Activated naive CD4-positive, alpha-beta T cell treated with anti-CD3 and anti-CD28 coated beads, Interleukin-2, amount 10 ng/mL, durations not matched to agents 7 days and 5 days (primary cell): ENCODE measurements at regions not wholly inside any gene's neighbourhood (a gene's known extent, or its start where the extent isn't known, plus 50 kb on each side); places are given as distances from the start of the nearest gene placed in this dataset.
"Not testable (repeated sequence)": the region's sequence is repeated elsewhere in the genome, so short reads cannot be mapped to it uniquely, and the experiment has no call there.

ENCODE experiments used
- CTCF ChIA-PET: fragments of 350-600 bp; sonication (Branson Sonifier 250); formaldehyde crosslinking; loops from one replicate; lab custom pipeline; 2021; ENCODE audit warnings: antibody characterized with exemption; lab: Charles Lee
- DNase-seq: peaks from one replicate; pipeline ENCODE4 v3.0.0-alpha.2; 2020
- H3K27ac Mint-ChIP-seq: one replicate; pipeline ENCODE4 v1.8.0; 2021; ENCODE audit warnings: mild to moderate bottlenecking, moderate library complexity, mixed read lengths
- H3K27me3 Mint-ChIP-seq: one replicate; pipeline ENCODE4 v1.8.0; 2021; ENCODE audit warnings: mild to moderate bottlenecking, mixed read lengths
- H3K36me3 Mint-ChIP-seq: one replicate; pipeline ENCODE4 v1.8.0; 2021; ENCODE audit warnings: mixed read lengths
- H3K4me1 Mint-ChIP-seq: one replicate; pipeline ENCODE4 v1.8.0; 2021; ENCODE audit warnings: mixed read lengths
- H3K4me3 Mint-ChIP-seq: one replicate; pipeline ENCODE4 v1.8.0; 2021; ENCODE audit warnings: mild to moderate bottlenecking, moderate library complexity, mixed read lengths
- H3K9me3 Mint-ChIP-seq: one replicate; pipeline ENCODE4 v1.8.0; 2021; ENCODE audit warnings: mixed read lengths

- no peaks in the 10 kb centered on the region for H3K27me3 Mint-ChIP-seq
- H3K9me3 Mint-ChIP-seq: peaks cover 11% of the 10 kb centered on the region
- H3K36me3 Mint-ChIP-seq: no peaks in the 10 kb centered on the region
- no peak overlapping the region for H3K4me3 Mint-ChIP-seq
- peaks cover 6% of the 10 kb centered on the region for H3K4me1 Mint-ChIP-seq
- DNase-seq: no peak
- CTCF ChIA-PET: no interaction called here
- H3K27ac Mint-ChIP-seq: no peak overlapping the region
These were observed 593.1 kb downstream of the EBF1 start for GRCh38 chr5:158506648-158507047.

GRCh38 chr5:158502686-158503085 is 597.0 kb downstream of the EBF1 start:
- Mint-ChIP-seq H3K27ac (no peak overlapping the region), H3K4me3 (no peak overlapping the region)
- DNase-seq: no peak

GRCh38 chr5:158499892-158500418 is 599.8 kb downstream of the EBF1 start:
- H3K9me3 Mint-ChIP-seq: peaks cover 1% of the 10 kb centered on the region
- DNase-seq: no peak
- CTCF ChIA-PET: no interaction called here
- H3K4me1 Mint-ChIP-seq: no peaks in the 10 kb centered on the region
- no peaks in the 10 kb centered on the region for H3K36me3 Mint-ChIP-seq
- H3K4me3 Mint-ChIP-seq: no peak overlapping the region
- no peaks in the 10 kb centered on the region for H3K27me3 Mint-ChIP-seq
- H3K27ac Mint-ChIP-seq: no peak overlapping the region

More at GRCh38 chr5:158502686-158503085, 597.0 kb downstream of the EBF1 start:
- Mint-ChIP-seq H3K36me3 (no peaks in the 10 kb centered on the region), H3K9me3 (peaks cover 10% of the 10 kb centered on the region), H3K27me3 (no peaks in the 10 kb centered on the region), H3K4me1 (no peaks in the 10 kb centered on the region)
- CTCF ChIA-PET: no interaction called here

DNA sequence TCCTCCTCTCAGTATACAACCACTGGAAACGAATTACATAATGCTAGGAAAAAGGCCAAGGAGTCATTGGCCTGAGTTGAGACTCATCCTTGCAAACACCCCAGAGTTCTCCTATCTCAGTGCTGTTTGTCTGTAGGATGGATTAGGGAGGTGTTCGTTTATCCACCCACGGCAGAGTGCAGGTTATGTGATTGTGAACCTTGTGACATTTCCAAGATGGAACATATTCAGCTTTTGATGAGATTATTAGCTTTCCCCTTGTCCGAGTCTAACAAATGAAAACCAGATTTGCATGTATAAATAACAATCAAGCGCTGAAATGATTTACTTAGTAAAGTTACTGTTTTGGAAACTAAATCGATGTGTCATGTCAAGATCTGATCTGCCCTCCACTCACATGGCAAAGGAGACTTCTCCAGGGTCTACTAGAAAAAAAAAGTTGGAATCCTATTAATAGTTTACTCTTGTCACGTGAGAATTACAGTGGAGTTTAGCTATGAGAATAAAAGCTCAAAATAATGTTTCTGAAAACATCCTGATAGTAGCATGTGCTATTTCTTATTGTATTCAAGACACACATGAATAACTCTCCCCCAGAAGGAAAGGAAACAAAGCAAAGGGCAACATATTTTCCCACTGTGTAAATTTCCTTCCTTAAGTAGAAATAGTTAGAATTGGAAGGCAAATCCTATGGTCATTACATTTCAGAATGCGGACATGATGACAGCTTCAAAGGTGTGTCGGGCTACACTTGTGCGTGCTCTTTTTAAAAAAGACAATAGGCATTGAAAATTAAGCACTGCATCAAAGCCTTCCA is 600.4 kb downstream of the EBF1 start:
- H3K36me3 Mint-ChIP-seq: no peaks in the 10 kb centered on the region
- peaks cover 1% of the 10 kb centered on the region for H3K9me3 Mint-ChIP-seq
- no peak overlapping the region for H3K4me3 Mint-ChIP-seq
- H3K27me3 Mint-ChIP-seq: no peaks in the 10 kb centered on the region
- DNase-seq: no peak
- no peaks in the 10 kb centered on the region for H3K4me1 Mint-ChIP-seq
- CTCF ChIA-PET: no interaction called here
- no peak overlapping the region for H3K27ac Mint-ChIP-seq

DNA sequence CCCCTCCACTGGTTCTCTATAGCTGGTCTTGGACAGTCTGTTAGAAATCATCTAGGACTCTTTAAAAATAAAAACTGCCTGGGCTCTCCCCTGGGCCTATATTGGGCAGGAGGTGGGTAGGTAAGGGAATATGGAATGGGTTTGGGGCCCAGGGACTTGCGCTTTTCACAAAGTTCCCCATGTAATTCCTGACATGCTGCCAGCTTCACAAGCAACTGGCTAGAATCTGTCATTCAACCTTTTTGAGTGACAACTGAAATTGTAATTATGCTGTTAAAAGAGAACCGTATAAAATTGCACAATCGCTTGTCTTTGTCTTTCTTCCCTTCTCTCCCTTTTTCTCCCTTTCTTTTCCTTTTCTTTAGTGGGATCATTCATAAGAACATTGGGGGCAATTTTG is 603.1 kb downstream of the EBF1 start:
- Mint-ChIP-seq H3K27ac (no peak overlapping the region), H3K4me1 (no peaks in the 10 kb centered on the region), H3K9me3 (peaks cover 1% of the 10 kb centered on the region), H3K4me3 (no peak overlapping the region), H3K27me3 (no peaks in the 10 kb centered on the region), H3K36me3 (no peaks in the 10 kb centered on the region)
- CTCF ChIA-PET: no interaction called here
- DNase-seq: no peak

DNA sequence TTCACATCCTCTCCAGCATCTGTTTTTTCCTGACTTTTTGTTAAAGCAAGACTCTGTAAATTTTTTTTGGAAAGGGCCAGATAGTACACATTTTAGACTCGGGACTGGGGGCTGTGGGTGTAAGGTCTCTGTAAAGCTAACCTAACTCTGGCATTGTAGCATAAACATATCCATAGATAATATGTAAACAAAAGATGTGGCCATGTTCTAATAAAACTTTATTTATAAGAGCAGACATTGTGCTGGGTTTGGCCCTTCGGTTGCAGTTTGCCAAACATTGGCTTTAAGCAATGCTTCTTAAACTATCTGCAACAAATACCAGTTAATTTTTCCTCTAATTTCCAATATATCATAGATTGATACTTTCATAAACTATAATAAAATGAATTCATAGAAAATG is 605.2 kb downstream of the EBF1 start:
- no peaks in the 10 kb centered on the region for H3K4me1 Mint-ChIP-seq
- H3K36me3 Mint-ChIP-seq: no peaks in the 10 kb centered on the region
- H3K27ac Mint-ChIP-seq: no peak overlapping the region
- no peak overlapping the region for H3K4me3 Mint-ChIP-seq
- CTCF ChIA-PET: no interaction called here
- no peaks in the 10 kb centered on the region for H3K27me3 Mint-ChIP-seq
- DNase-seq: no peak
- H3K9me3 Mint-ChIP-seq: peaks cover 1% of the 10 kb centered on the region

DNA sequence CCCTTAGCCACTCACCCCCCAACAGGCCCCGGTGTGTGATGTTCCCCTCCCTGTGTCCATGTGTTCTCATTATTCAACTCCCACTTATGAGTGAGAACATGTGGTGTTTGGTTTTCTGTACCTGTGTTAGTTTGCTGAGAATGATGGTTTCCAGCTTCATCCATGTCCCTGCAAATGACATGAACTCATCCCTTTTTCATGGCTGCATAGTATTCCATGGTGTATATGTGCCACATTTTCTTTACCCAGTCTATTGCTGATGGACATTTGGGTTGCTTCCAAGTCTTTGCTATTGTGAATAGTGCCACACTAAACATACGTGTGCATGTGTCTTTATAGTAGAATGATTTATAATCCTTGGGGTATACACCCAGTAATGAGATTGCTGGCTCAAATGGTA is 605.7 kb downstream of the EBF1 start:
- DNase-seq, H3K27ac Mint-ChIP-seq, CTCF ChIA-PET, H3K9me3 Mint-ChIP-seq, H3K27me3 Mint-ChIP-seq, H3K4me3 Mint-ChIP-seq, H3K4me1 Mint-ChIP-seq, H3K36me3 Mint-ChIP-seq: not testable (repeated sequence)

DNA sequence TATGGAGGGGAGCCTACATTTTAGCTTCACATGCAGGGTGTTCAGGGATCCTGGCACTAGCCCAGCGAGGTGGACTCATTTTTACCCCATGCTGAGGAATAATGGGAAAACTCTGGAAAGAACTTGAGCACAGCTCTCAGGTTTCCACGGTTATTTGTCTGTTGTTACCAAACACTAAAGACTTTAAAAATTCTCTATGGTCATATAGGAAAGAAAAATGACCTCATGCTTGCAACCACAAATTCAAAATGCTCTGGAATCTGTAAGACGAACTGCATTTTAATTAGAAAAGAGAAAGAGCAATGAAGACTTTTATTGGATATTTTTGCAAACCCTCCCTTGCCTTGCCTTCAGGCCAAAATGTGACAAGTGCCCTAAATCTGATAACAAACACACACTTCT is 606.9 kb downstream of the EBF1 start:
- Mint-ChIP-seq H3K9me3 (peaks cover 1% of the 10 kb centered on the region), H3K27ac (no peak overlapping the region), H3K27me3 (no peaks in the 10 kb centered on the region), H3K4me1 (no peaks in the 10 kb centered on the region), H3K36me3 (no peaks in the 10 kb centered on the region), H3K4me3 (no peak overlapping the region)
- DNase-seq: no peak
- CTCF ChIA-PET: no interaction called here

DNA sequence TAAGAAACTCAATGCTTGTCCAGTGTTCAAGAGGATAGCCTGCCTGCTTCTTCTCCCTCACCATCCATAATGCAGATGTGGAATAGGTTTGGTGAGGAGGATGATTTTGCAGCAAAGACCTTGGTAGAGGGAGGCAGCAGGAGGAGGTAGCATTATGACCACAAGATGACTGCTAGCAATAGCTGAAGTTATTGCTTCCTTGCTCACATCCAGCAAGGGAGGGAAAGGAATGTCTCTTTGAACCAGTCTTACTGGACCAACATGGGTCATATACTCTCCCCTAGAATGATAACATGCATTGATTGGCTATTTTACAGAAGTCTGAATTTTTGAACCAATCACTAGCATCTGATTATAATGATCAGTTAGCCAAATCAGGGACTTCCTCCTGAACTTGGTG is 607.6 kb downstream of the EBF1 start:
- no peak for DNase-seq
- Mint-ChIP-seq H3K4me3 (no peak overlapping the region), H3K27me3 (no peaks in the 10 kb centered on the region), H3K27ac (no peak overlapping the region), H3K4me1 (no peaks in the 10 kb centered on the region), H3K36me3 (no peaks in the 10 kb centered on the region), H3K9me3 (peaks cover 1% of the 10 kb centered on the region)
- CTCF ChIA-PET: no interaction called here

- no peak overlapping the region for H3K4me3 Mint-ChIP-seq
- H3K27me3 Mint-ChIP-seq: no peaks in the 10 kb centered on the region
- no peaks in the 10 kb centered on the region for H3K4me1 Mint-ChIP-seq
- H3K9me3 Mint-ChIP-seq: no peaks in the 10 kb centered on the region
- CTCF ChIA-PET: no interaction called here
- no peak for DNase-seq
- H3K36me3 Mint-ChIP-seq: no peaks in the 10 kb centered on the region
- no peak overlapping the region for H3K27ac Mint-ChIP-seq
These were observed 612.1 kb downstream of the EBF1 start for GRCh38 chr5:158487664-158488063.

- no peaks in the 10 kb centered on the region for H3K4me1 Mint-ChIP-seq
- no peak overlapping the region for H3K27ac Mint-ChIP-seq
- no peak overlapping the region for H3K4me3 Mint-ChIP-seq
- CTCF ChIA-PET: no interaction called here
- H3K27me3 Mint-ChIP-seq: no peaks in the 10 kb centered on the region
- no peak for DNase-seq
- no peaks in the 10 kb centered on the region for H3K9me3 Mint-ChIP-seq
- H3K36me3 Mint-ChIP-seq: no peaks in the 10 kb centered on the region
These were observed 612.6 kb downstream of the EBF1 start for GRCh38 chr5:158487156-158487555.

GRCh38 chr5:158486566-158486965 is 613.1 kb downstream of the EBF1 start:
- no peaks in the 10 kb centered on the region for H3K36me3 Mint-ChIP-seq
- no peaks in the 10 kb centered on the region for H3K9me3 Mint-ChIP-seq
- no peaks in the 10 kb centered on the region for H3K27me3 Mint-ChIP-seq
- H3K4me1 Mint-ChIP-seq: no peaks in the 10 kb centered on the region
- H3K27ac Mint-ChIP-seq: no peak overlapping the region
- DNase-seq: no peak
- no peak overlapping the region for H3K4me3 Mint-ChIP-seq
- CTCF ChIA-PET: no interaction called here

DNA sequence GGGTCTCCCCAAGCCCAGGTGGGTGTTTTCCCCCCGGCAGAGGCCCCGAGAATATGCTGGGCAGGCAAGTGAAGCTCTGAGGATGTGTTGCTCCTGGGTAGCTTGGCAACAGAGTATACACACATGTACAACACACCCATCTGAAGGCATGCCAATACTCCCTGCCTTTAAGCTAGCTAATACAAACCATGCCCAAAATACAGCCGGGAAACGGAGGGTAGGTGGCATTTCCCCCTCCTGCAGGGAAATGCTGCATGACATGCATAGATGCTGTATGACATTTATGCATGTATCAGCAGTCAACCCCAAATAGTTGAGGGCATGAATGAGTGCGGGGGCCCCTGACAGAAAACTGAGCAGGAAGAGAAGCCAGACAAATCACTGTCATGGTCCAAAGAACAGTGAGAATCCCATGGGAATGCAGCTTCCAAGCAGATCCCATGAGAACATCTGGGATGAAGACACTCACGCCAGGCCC is 614.1 kb downstream of the EBF1 start:
- no peaks in the 10 kb centered on the region for H3K36me3 Mint-ChIP-seq
- H3K9me3 Mint-ChIP-seq: no peaks in the 10 kb centered on the region
- H3K27ac Mint-ChIP-seq: no peak overlapping the region
- CTCF ChIA-PET: no interaction called here
- H3K4me3 Mint-ChIP-seq: no peak overlapping the region
- no peaks in the 10 kb centered on the region for H3K4me1 Mint-ChIP-seq
- no peaks in the 10 kb centered on the region for H3K27me3 Mint-ChIP-seq
- DNase-seq: no peak

DNA sequence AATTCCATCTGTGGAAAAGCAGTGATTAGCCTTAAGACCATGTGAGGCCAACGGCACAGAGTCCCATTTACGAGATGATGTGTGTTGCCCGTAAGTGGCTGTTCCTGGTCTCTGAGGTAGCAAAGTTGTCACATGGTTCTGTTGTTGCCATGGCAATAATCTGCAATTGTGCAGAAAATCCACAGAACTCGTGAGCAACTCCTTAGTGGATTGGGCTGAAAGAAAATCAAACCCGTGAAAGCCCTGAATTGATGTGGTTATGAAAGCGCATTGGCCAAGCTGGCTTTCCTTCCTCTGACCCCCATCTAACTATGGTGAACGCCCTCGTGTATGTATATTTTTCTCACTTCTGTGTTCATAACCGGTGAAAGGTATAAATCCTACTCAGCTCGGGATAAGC is 614.7 kb downstream of the EBF1 start:
- CTCF ChIA-PET: no interaction called here
- DNase-seq: no peak
- Mint-ChIP-seq H3K4me3 (no peak overlapping the region), H3K9me3 (no peaks in the 10 kb centered on the region), H3K36me3 (no peaks in the 10 kb centered on the region), H3K27ac (no peak overlapping the region), H3K4me1 (no peaks in the 10 kb centered on the region), H3K27me3 (no peaks in the 10 kb centered on the region)

GRCh38 chr5:158484150-158484549 is 615.6 kb downstream of the EBF1 start:
- Mint-ChIP-seq H3K4me1 (no peaks in the 10 kb centered on the region), H3K9me3 (no peaks in the 10 kb centered on the region), H3K27me3 (no peaks in the 10 kb centered on the region), H3K4me3 (no peak overlapping the region), H3K27ac (no peak overlapping the region), H3K36me3 (no peaks in the 10 kb centered on the region)
- CTCF ChIA-PET: no interaction called here
- no peak for DNase-seq
